Uterus (tissue), 3 donors: ENCODE measurements at regions not wholly inside any gene's neighbourhood (a gene's known extent, or its start where the extent isn't known, plus 50 kb on each side); places are given as distances from the start of the nearest gene placed in this dataset.

ENCODE experiments used
- DNase-seq, 2 donors: peaks; one replicate each; pipeline ENCODE4 v3.0.0-alpha.2; 2019 to 2020
- H3K27ac ChIP-seq, 2 donors: fragments of 200-600 bp; sonication (generic); 1 replicate in 1 of 2; 2 replicates in 1 of 2; pipeline ENCODE4 v1.5.1; 2016 to 2018
- H3K27me3 ChIP-seq, 2 donors: fragments of 200-600 bp; sonication (generic); one replicate each; pipeline ENCODE4 v1.5.1; 2018 to 2019; ENCODE audit warnings: control low read depth in 1 of 2
- H3K36me3 ChIP-seq, 2 donors: fragments of 200-600 bp; sonication (generic); one replicate each; pipeline ENCODE4 v1.5.1; 2019; ENCODE audit warnings: control low read depth in 1 of 2
- H3K4me1 ChIP-seq, 2 donors: fragments of 200-600 bp; sonication (generic); one replicate each; pipeline ENCODE4 v1.5.1; 2018 to 2019; ENCODE audit warnings: control low read depth in 1 of 2
- H3K4me3 ChIP-seq, 2 donors: fragments of 200-600 bp; sonication (generic); 1 replicate in 1 of 2; 2 replicates in 1 of 2; pipeline ENCODE4 v1.5.1; 2018 to 2019; ENCODE audit warnings: mild to moderate bottlenecking in 1 of 2
- H3K9me3 ChIP-seq, 2 donors: fragments of 200-600 bp; sonication (generic); one replicate each; pipeline ENCODE4 v1.5.1; 2019; ENCODE audit warnings: control low read depth in 1 of 2
- CTCF ChIP-seq, 4 experiments: fragments of 200-600 bp in 2 of 4; fragments of 450-650 bp in 2 of 4; sonication (generic) in 2 of 4; IDR thresholded peaks; one replicate each; pipeline ENCODE4 v1.5.1; 2016 to 2019; ENCODE audit warnings: antibody characterized with exemption in 4 of 4, mild to moderate bottlenecking in 2 of 4, moderate library complexity in 1 of 4
- POLR2A ChIP-seq, 2 donors: fragments of 450-650 bp; IDR thresholded peaks; one replicate each; pipeline ENCODE4 v1.6.1; 2016; ENCODE audit warnings: antibody characterized with exemption in 2 of 2, mild to moderate bottlenecking in 1 of 2, moderate library complexity in 1 of 2
- intact Hi-C: fragments of 100-400 bp; cut with DNase I; formaldehyde crosslinking; loops from one replicate; pipeline ENCODE4 v1.15.1; 2023; ENCODE audit warnings: low total_unique reads
- donor health status: DM: yes; HTN: yes; CAD: no.

GRCh38 chr15:62483814-62484213 lies 318.7 kb upstream of the C2CD4B start:
- intact Hi-C loops = no loop called here
- Histone ChIP-seq H3K27ac (no peak overlapping the region), H3K9me3 (no peaks in the 10 kb centered on the region), H3K4me3 (no peak overlapping the region), H3K4me1 (peaks cover 0 to 3% of the 10 kb centered on the region in 2 donors), H3K36me3 (no peaks in the 10 kb centered on the region), H3K27me3 (no peaks in the 10 kb centered on the region)
- DNase-seq = no peak
- TF ChIP-seq POLR2A (IDR thresholded peaks at IDR 0.05) (no peak), CTCF (IDR thresholded peaks at IDR 0.05) (no peak)

GRCh38 chr15:62485170-62485720 lies 320.2 kb upstream of the C2CD4B start:
- H3K4me3 ChIP-seq = no peak overlapping the region
- H3K27me3 ChIP-seq = no peaks in the 10 kb centered on the region
- intact Hi-C loops = no loop called here
- no peak for DNase-seq
- peaks cover 0 to 3% of the 10 kb centered on the region in 2 donors for H3K4me1 ChIP-seq
- H3K36me3 ChIP-seq = no peaks in the 10 kb centered on the region
- H3K27ac ChIP-seq = no peak overlapping the region
- TF ChIP-seq CTCF (IDR thresholded peaks at IDR 0.05) (no peak), POLR2A (IDR thresholded peaks at IDR 0.05) (no peak)
- no peaks in the 10 kb centered on the region for H3K9me3 ChIP-seq

GRCh38 chr15:62486041-62486440 lies 321.0 kb upstream of the C2CD4B start:
- H3K36me3 ChIP-seq = no peaks in the 10 kb centered on the region
- H3K4me3 ChIP-seq = no peak overlapping the region
- peaks cover 0 to 3% of the 10 kb centered on the region in 2 donors for H3K4me1 ChIP-seq
- no peak overlapping the region for H3K27ac ChIP-seq
- intact Hi-C loops = no loop called here
- no peaks in the 10 kb centered on the region for H3K9me3 ChIP-seq
- TF ChIP-seq POLR2A (IDR thresholded peaks at IDR 0.05) (no peak), CTCF (IDR thresholded peaks at IDR 0.05) (no peak)
- no peaks in the 10 kb centered on the region for H3K27me3 ChIP-seq
- DNase-seq = no peak

- Histone ChIP-seq H3K9me3 (no peaks in the 10 kb centered on the region), H3K27ac (no peak overlapping the region), H3K4me1 (peaks cover 0 to 3% of the 10 kb centered on the region in 2 donors), H3K4me3 (no peak overlapping the region), H3K27me3 (no peaks in the 10 kb centered on the region), H3K36me3 (no peaks in the 10 kb centered on the region)
- DNase-seq = no peak
- intact Hi-C loops = no loop called here
- TF ChIP-seq POLR2A (IDR thresholded peaks at IDR 0.05) (no peak), CTCF (IDR thresholded peaks at IDR 0.05) (no peak)
Measured at GRCh38 chr15:62488387-62488786, 323.3 kb upstream of the C2CD4B start.

- no peak for TF ChIP-seq POLR2A (IDR thresholded peaks at IDR 0.05)
- no peak for TF ChIP-seq CTCF (IDR thresholded peaks at IDR 0.05)
- intact Hi-C loops = no loop called here
- DNase-seq = no peak
- H3K27ac ChIP-seq = no peak overlapping the region
- H3K27me3 ChIP-seq = no peaks in the 10 kb centered on the region
- H3K9me3 ChIP-seq = no peaks in the 10 kb centered on the region
- no peaks in the 10 kb centered on the region for H3K36me3 ChIP-seq
- H3K4me3 ChIP-seq = no peak overlapping the region
- H3K4me1 ChIP-seq = no peaks in the 10 kb centered on the region
Measured at GRCh38 chr15:62491642-62492041, 326.6 kb upstream of the C2CD4B start.
